ENCODE measurements at regions not wholly inside any gene's neighbourhood (a gene's known extent, or its start where the extent isn't known, plus 50 kb on each side); places are given as distances from the start of the nearest gene placed in this dataset.

DNA sequence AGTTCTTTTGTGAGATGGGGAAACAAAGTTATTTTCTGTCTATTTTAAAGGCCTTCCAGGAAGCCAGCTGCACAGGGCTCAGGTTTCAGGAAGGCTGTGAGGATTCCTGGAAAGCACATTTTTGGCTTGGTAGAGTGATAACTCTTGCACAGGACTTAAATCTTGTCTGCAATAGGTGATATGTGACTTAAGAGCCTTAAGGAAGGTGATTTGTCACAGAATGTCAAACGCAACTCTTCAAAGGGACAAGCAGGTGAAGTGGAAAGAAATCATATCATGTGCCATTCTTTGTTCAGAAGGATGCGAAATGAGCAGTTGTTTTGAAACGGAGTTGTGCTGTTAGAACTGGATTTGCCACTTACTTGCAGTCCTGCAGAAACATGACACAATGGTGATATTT lies 459.3 kb downstream of the MAT2B start:
- Mint-ChIP-seq H3K27ac (ENCODE audit: low read depth, unreplicated experiment) (no peak overlapping the region), H3K4me3 (ENCODE audit: unreplicated experiment) (no peak overlapping the region), H3K36me3 (ENCODE audit: insufficient read depth, unreplicated experiment) (no peaks in the 10 kb centered on the region), H3K4me1 (ENCODE audit: insufficient read depth, unreplicated experiment) (peaks cover 5% of the 10 kb centered on the region), H3K27me3 (ENCODE audit: insufficient read depth, unreplicated experiment) (no peaks in the 10 kb centered on the region), H3K9me3 (ENCODE audit: unreplicated experiment) (no peaks in the 10 kb centered on the region)
- TF ChIP-seq, protein P1, sequence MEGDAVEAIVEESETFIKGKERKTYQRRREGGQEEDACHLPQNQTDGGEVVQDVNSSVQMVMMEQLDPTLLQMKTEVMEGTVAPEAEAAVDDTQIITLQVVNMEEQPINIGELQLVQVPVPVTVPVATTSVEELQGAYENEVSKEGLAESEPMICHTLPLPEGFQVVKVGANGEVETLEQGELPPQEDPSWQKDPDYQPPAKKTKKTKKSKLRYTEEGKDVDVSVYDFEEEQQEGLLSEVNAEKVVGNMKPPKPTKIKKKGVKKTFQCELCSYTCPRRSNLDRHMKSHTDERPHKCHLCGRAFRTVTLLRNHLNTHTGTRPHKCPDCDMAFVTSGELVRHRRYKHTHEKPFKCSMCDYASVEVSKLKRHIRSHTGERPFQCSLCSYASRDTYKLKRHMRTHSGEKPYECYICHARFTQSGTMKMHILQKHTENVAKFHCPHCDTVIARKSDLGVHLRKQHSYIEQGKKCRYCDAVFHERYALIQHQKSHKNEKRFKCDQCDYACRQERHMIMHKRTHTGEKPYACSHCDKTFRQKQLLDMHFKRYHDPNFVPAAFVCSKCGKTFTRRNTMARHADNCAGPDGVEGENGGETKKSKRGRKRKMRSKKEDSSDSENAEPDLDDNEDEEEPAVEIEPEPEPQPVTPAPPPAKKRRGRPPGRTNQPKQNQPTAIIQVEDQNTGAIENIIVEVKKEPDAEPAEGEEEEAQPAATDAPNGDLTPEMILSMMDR (IDR thresholded peaks at IDR 0.05; ENCODE audit: unreplicated experiment), result no peak
- intact Hi-C loops (cut with micrococcal nuclease), result no loop called here
- ChIA-PET POLR2A (interaction anchor here (0.7 kb wide), 1 partner anchor 44 kb away, joined by 3 read pairs; no protein-coding TSS in a partner anchor), CTCF (no interaction called here)
- no TSS peak for BruUV-seq (replicated peaks)
- peak; percentile 63 for DNase-seq (ENCODE audit: unreplicated experiment)

DNA sequence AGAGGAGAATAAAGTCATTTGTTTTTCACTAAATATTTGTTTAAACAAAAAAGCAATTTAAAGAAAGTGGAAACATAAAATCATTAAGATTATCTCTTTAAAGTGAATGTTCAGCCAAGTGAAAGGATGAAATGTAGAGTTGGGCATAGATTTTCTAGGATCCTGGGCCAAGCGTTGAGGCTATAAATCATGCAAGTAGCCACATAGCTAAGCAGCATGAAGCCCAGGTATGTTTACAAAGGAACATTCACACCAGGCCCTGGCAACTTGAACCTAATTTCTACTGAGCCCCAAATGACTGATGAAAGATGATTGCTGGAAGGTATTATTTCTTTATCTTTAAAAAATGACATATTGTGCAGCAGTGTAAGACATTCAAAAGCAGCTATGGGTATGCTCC lies 461.8 kb downstream of the MAT2B start:
- ChIA-PET CTCF (interaction anchor here (0.5 to 1.2 kb wide), 3 partner anchors 45 to 482 kb away, joined by 3 read pairs; no protein-coding TSS in a partner anchor), POLR2A (interaction anchor here (0.7 kb wide), 2 partner anchors 9 to 269 kb away, joined by 3 read pairs; no protein-coding TSS in a partner anchor)
- no peak for DNase-seq (ENCODE audit: unreplicated experiment)
- intact Hi-C loops (cut with micrococcal nuclease), result no loop called here
- Mint-ChIP-seq H3K27ac (ENCODE audit: low read depth, unreplicated experiment) (no peak overlapping the region), H3K36me3 (ENCODE audit: insufficient read depth, unreplicated experiment) (no peaks in the 10 kb centered on the region), H3K4me3 (ENCODE audit: unreplicated experiment) (no peak overlapping the region), H3K4me1 (ENCODE audit: insufficient read depth, unreplicated experiment) (peaks cover 5% of the 10 kb centered on the region), H3K9me3 (ENCODE audit: unreplicated experiment) (peaks cover 3% of the 10 kb centered on the region), H3K27me3 (ENCODE audit: insufficient read depth, unreplicated experiment) (no peaks in the 10 kb centered on the region)
- no TSS peak for BruUV-seq (replicated peaks)
- TF ChIP-seq, protein P1 (IDR thresholded peaks at IDR 0.05; ENCODE audit: unreplicated experiment), result no peak

DNA sequence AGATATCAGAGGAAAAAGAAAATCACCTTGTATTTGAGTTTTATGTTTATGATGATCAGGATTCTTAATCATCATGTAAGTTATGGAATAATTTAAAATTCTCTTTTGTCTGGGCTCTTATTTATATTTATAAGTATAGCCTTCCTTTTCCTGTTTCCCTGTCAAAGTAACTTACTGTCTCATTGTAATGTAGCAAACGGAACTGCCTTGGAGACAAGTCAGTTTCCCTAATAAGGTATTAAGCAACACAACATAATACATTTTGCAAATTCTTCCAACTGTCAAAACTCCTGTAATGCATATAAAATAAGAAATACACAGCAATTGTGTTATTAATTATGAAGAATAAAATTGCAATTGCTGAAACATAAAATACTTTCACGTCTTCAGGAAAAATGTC lies 463.2 kb downstream of the MAT2B start:
- peaks cover 7% of the 10 kb centered on the region for H3K9me3 Mint-ChIP-seq (ENCODE audit: unreplicated experiment)
- peaks cover 5% of the 10 kb centered on the region for H3K4me1 Mint-ChIP-seq (ENCODE audit: insufficient read depth, unreplicated experiment)
- no peaks in the 10 kb centered on the region for H3K27me3 Mint-ChIP-seq (ENCODE audit: insufficient read depth, unreplicated experiment)
- no peaks in the 10 kb centered on the region for H3K36me3 Mint-ChIP-seq (ENCODE audit: insufficient read depth, unreplicated experiment)
- POLR2A ChIA-PET, result no interaction called here
- no peak overlapping the region for H3K4me3 Mint-ChIP-seq (ENCODE audit: unreplicated experiment)
- TF ChIP-seq, protein P1 (IDR thresholded peaks at IDR 0.05; ENCODE audit: unreplicated experiment), result no peak
- no peak overlapping the region for H3K27ac Mint-ChIP-seq (ENCODE audit: low read depth, unreplicated experiment)
- no peak for DNase-seq (ENCODE audit: unreplicated experiment)
- no TSS peak for BruUV-seq (replicated peaks)
- intact Hi-C loops (cut with micrococcal nuclease), result no loop called here
- CTCF ChIA-PET, result interaction anchor here (1.0 kb wide), 1 partner anchor 17 kb away, joined by 3 read pairs; no protein-coding TSS in a partner anchor

DNA sequence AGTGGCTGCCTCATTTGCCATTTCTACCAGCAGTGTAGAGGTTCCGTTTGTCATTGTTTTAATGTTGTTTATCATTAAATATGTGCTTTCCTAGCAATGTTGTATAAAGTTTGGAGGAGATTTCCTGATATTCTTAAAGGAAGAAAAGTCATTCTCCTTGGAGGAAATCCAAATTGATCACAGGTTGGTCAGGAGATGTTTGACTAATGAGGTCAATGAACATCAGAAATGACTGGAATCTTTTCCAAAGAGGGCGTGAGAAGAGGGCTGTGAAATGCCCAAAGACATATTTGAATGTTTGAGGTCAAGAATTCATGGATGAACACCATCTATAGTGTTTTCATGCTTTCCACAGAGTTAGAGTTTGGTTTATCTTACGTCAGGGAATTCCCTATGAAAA lies 471.3 kb downstream of the MAT2B start:
- TF ChIP-seq, protein P1 (IDR thresholded peaks at IDR 0.05; ENCODE audit: unreplicated experiment), result no peak
- H3K4me1 Mint-ChIP-seq (ENCODE audit: insufficient read depth, unreplicated experiment), result peaks cover 6% of the 10 kb centered on the region
- intact Hi-C loops (cut with micrococcal nuclease), result no loop called here
- POLR2A ChIA-PET, result no interaction called here
- H3K27ac Mint-ChIP-seq (ENCODE audit: low read depth, unreplicated experiment), result no peak overlapping the region
- CTCF ChIA-PET, result no interaction called here
- no TSS peak for BruUV-seq (replicated peaks)
- peaks cover 7% of the 10 kb centered on the region for H3K9me3 Mint-ChIP-seq (ENCODE audit: unreplicated experiment)
- no peaks in the 10 kb centered on the region for H3K27me3 Mint-ChIP-seq (ENCODE audit: insufficient read depth, unreplicated experiment)
- DNase-seq (ENCODE audit: unreplicated experiment), result no peak
- no peak overlapping the region for H3K4me3 Mint-ChIP-seq (ENCODE audit: unreplicated experiment)
- no peaks in the 10 kb centered on the region for H3K36me3 Mint-ChIP-seq (ENCODE audit: insufficient read depth, unreplicated experiment)

Measured in MCF 10A (cell line).